SH-SY5Y (cell line): ENCODE measurements at regions not wholly inside any gene's neighbourhood (a gene's known extent, or its start where the extent isn't known, plus 50 kb on each side); places are given as distances from the start of the nearest gene placed in this dataset.

Source experiments
- GATA2 ChIP-seq: IDR thresholded peaks from 2 replicates; pipeline ENCODE4 v1.6.1; 2011; ENCODE audit warnings: mild to moderate bottlenecking, low read depth, low read length
- GATA3 ChIP-seq: IDR thresholded peaks from 2 replicates; pipeline ENCODE4 v1.6.1; 2011; ENCODE audit warnings: low read depth, mild to moderate bottlenecking, low read length, moderate library complexity

- TF ChIP-seq GATA3 (no peak), GATA2 (no peak)
Measured at GRCh38 chr16:7089751-7090150, 242.9 kb upstream of the RBFOX1 start.

GRCh38 chr16:7088711-7089110 lies 243.9 kb upstream of the RBFOX1 start:
- TF ChIP-seq GATA3 (no peak), GATA2 (no peak)

- TF ChIP-seq GATA2 (no peak), GATA3 (no peak)
Measured at GRCh38 chr16:7086822-7087616, 245.6 kb upstream of the RBFOX1 start.

GRCh38 chr16:7085776-7086175 lies 246.9 kb upstream of the RBFOX1 start:
- TF ChIP-seq GATA3 (no peak), GATA2 (no peak)

- no peak for TF ChIP-seq GATA3
- no peak for TF ChIP-seq GATA2
Measured at GRCh38 chr16:7083096-7083495, 249.5 kb upstream of the RBFOX1 start.

GRCh38 chr16:7077636-7078035 lies 255.0 kb upstream of the RBFOX1 start:
- no peak for TF ChIP-seq GATA3
- no peak for TF ChIP-seq GATA2

- TF ChIP-seq GATA2: no peak
- no peak for TF ChIP-seq GATA3
Measured at GRCh38 chr16:7074715-7075114, 257.9 kb upstream of the RBFOX1 start.

- no peak for TF ChIP-seq GATA3
- no peak for TF ChIP-seq GATA2
Measured at GRCh38 chr16:7057458-7057857, 275.2 kb upstream of the RBFOX1 start.

GRCh38 chr16:7055443-7055842 lies 277.2 kb upstream of the RBFOX1 start:
- TF ChIP-seq GATA3: no peak
- no peak for TF ChIP-seq GATA2

- TF ChIP-seq GATA2: no peak
- no peak for TF ChIP-seq GATA3
Measured at GRCh38 chr16:7051591-7052349, 280.9 kb upstream of the RBFOX1 start.

- TF ChIP-seq GATA2 (no peak), GATA3 (no peak)
Measured at GRCh38 chr16:7044331-7044730, 288.3 kb upstream of the RBFOX1 start.

GRCh38 chr16:7038475-7038874 lies 294.2 kb upstream of the RBFOX1 start:
- no peak for TF ChIP-seq GATA2

- no peak for TF ChIP-seq GATA2
- TF ChIP-seq GATA3: no peak
Measured at GRCh38 chr16:7037495-7037894, 295.1 kb upstream of the RBFOX1 start.

- no peak for TF ChIP-seq GATA3
- TF ChIP-seq GATA2: no peak
Measured at GRCh38 chr16:7031031-7031430, 301.6 kb upstream of the RBFOX1 start.

- no peak for TF ChIP-seq GATA3
Measured at GRCh38 chr16:7027401-7027800, 305.2 kb upstream of the RBFOX1 start.

- TF ChIP-seq GATA3 (no peak), GATA2 (no peak)
Measured at GRCh38 chr16:7026639-7027038, 306.0 kb upstream of the RBFOX1 start.

- TF ChIP-seq GATA2 (no peak), GATA3 (no peak)
Measured at GRCh38 chr16:7025616-7026190, 306.9 kb upstream of the RBFOX1 start.
